Rectal smooth muscle tissue (tissue), 1 donor: ENCODE measurements at regions not wholly inside any gene's neighbourhood (a gene's known extent, or its start where the extent isn't known, plus 50 kb on each side); places are given as distances from the start of the nearest gene placed in this dataset.

Experiments
- H3K27ac ChIP-seq: one replicate; pipeline ENCODE4 v1.7.0; 2013; ENCODE audit warnings: low read depth, low read length, inconsistent platforms
- H3K27me3 ChIP-seq: one replicate; pipeline ENCODE4 v1.7.0; 2013; ENCODE audit warnings: low read length; ENCODE audit not compliant: control insufficient read depth, insufficient read depth
- H3K36me3 ChIP-seq: one replicate; pipeline ENCODE4 v1.7.0; 2013; ENCODE audit warnings: low read length; ENCODE audit not compliant: control insufficient read depth, insufficient read depth
- H3K4me1 ChIP-seq: one replicate; pipeline ENCODE4 v1.7.0; 2013; ENCODE audit warnings: low read length; ENCODE audit not compliant: control insufficient read depth, insufficient read depth
- H3K4me3 ChIP-seq: one replicate; pipeline ENCODE4 v1.7.0; 2013; ENCODE audit warnings: low read length
- H3K9ac ChIP-seq: one replicate; pipeline ENCODE4 v1.7.0; 2013; ENCODE audit warnings: low read length

- Histone ChIP-seq H3K27me3 (no peaks in the 10 kb centered on the region), H3K27ac (no peak overlapping the region), H3K9ac (no peak overlapping the region), H3K36me3 (no peaks in the 10 kb centered on the region), H3K4me1 (no peaks in the 10 kb centered on the region), H3K4me3 (no peak overlapping the region)
Measured at GRCh38 chr13:58620176-58620575, 988.6 kb downstream of the PCDH17 start.

GRCh38 chr13:58625703-58626389 lies 994.3 kb downstream of the PCDH17 start:
- no peaks in the 10 kb centered on the region for H3K4me1 ChIP-seq
- H3K27me3 ChIP-seq: no peaks in the 10 kb centered on the region
- H3K4me3 ChIP-seq: no peak overlapping the region
- no peaks in the 10 kb centered on the region for H3K36me3 ChIP-seq
- no peak overlapping the region for H3K9ac ChIP-seq
- no peak overlapping the region for H3K27ac ChIP-seq

GRCh38 chr13:58630794-58631193 lies 999.2 kb downstream of the PCDH17 start:
- no peaks in the 10 kb centered on the region for H3K4me1 ChIP-seq
- H3K27ac ChIP-seq: no peak overlapping the region
- no peak overlapping the region for H3K9ac ChIP-seq
- no peaks in the 10 kb centered on the region for H3K27me3 ChIP-seq
- no peaks in the 10 kb centered on the region for H3K36me3 ChIP-seq
- no peak overlapping the region for H3K4me3 ChIP-seq

- H3K4me3 ChIP-seq: no peak overlapping the region
- no peak overlapping the region for H3K9ac ChIP-seq
- no peaks in the 10 kb centered on the region for H3K36me3 ChIP-seq
- no peaks in the 10 kb centered on the region for H3K27me3 ChIP-seq
- no peaks in the 10 kb centered on the region for H3K4me1 ChIP-seq
- no peak overlapping the region for H3K27ac ChIP-seq
Measured at GRCh38 chr13:58633226-58633625, 1001.7 kb downstream of the PCDH17 start.

GRCh38 chr13:58655086-58655485 lies 1023.5 kb downstream of the PCDH17 start:
- no peak overlapping the region for H3K4me3 ChIP-seq
- H3K27me3 ChIP-seq: no peaks in the 10 kb centered on the region
- H3K9ac ChIP-seq: no peak overlapping the region
- H3K36me3 ChIP-seq: no peaks in the 10 kb centered on the region
- no peaks in the 10 kb centered on the region for H3K4me1 ChIP-seq
- H3K27ac ChIP-seq: no peak overlapping the region

- no peak overlapping the region for H3K27ac ChIP-seq
- H3K9ac ChIP-seq: no peak overlapping the region
- H3K4me1 ChIP-seq: no peaks in the 10 kb centered on the region
- H3K36me3 ChIP-seq: no peaks in the 10 kb centered on the region
- H3K27me3 ChIP-seq: no peaks in the 10 kb centered on the region
- no peak overlapping the region for H3K4me3 ChIP-seq
Measured at GRCh38 chr13:58660826-58661225, 1029.3 kb downstream of the PCDH17 start.

- Histone ChIP-seq H3K4me1 (no peaks in the 10 kb centered on the region), H3K4me3 (no peak overlapping the region), H3K9ac (no peak overlapping the region), H3K27ac (no peak overlapping the region), H3K27me3 (no peaks in the 10 kb centered on the region), H3K36me3 (no peaks in the 10 kb centered on the region)
Measured at GRCh38 chr13:58666331-58666730, 1034.8 kb downstream of the PCDH17 start.

GRCh38 chr13:58667096-58667495 lies 1035.6 kb downstream of the PCDH17 start:
- Histone ChIP-seq H3K4me1 (no peaks in the 10 kb centered on the region), H3K36me3 (no peaks in the 10 kb centered on the region), H3K9ac (no peak overlapping the region), H3K27ac (no peak overlapping the region), H3K4me3 (no peak overlapping the region), H3K27me3 (no peaks in the 10 kb centered on the region)

GRCh38 chr13:58680115-58680514 lies 1048.6 kb downstream of the PCDH17 start:
- no peaks in the 10 kb centered on the region for H3K4me1 ChIP-seq
- no peak overlapping the region for H3K27ac ChIP-seq
- H3K4me3 ChIP-seq: no peak overlapping the region
- no peaks in the 10 kb centered on the region for H3K36me3 ChIP-seq
- no peaks in the 10 kb centered on the region for H3K27me3 ChIP-seq
- no peak overlapping the region for H3K9ac ChIP-seq

- Histone ChIP-seq H3K27ac (no peak overlapping the region), H3K9ac (no peak overlapping the region), H3K4me3 (no peak overlapping the region), H3K36me3 (no peaks in the 10 kb centered on the region), H3K27me3 (no peaks in the 10 kb centered on the region), H3K4me1 (no peaks in the 10 kb centered on the region)
Measured at GRCh38 chr13:58682616-58683015, 1051.1 kb downstream of the PCDH17 start.

GRCh38 chr13:58687148-58687547 lies 1055.6 kb downstream of the PCDH17 start:
- H3K27me3 ChIP-seq: no peaks in the 10 kb centered on the region
- no peak overlapping the region for H3K27ac ChIP-seq
- no peaks in the 10 kb centered on the region for H3K4me1 ChIP-seq

GRCh38 chr13:58698531-58698930 lies 1067.0 kb downstream of the PCDH17 start:
- H3K27me3 ChIP-seq: no peaks in the 10 kb centered on the region
- no peak overlapping the region for H3K9ac ChIP-seq
- H3K36me3 ChIP-seq: no peaks in the 10 kb centered on the region
- H3K4me3 ChIP-seq: no peak overlapping the region
- no peak overlapping the region for H3K27ac ChIP-seq
- no peaks in the 10 kb centered on the region for H3K4me1 ChIP-seq

More at GRCh38 chr13:58687148-58687547, 1055.6 kb downstream of the PCDH17 start:
- Histone ChIP-seq H3K4me3 (no peak overlapping the region), H3K36me3 (no peaks in the 10 kb centered on the region), H3K9ac (no peak overlapping the region)

GRCh38 chr13:58704953-58705352 lies 1073.4 kb downstream of the PCDH17 start:
- H3K4me3 ChIP-seq: no peak overlapping the region
- no peak overlapping the region for H3K27ac ChIP-seq
- H3K4me1 ChIP-seq: no peaks in the 10 kb centered on the region
- no peaks in the 10 kb centered on the region for H3K36me3 ChIP-seq
- no peak overlapping the region for H3K9ac ChIP-seq
- no peaks in the 10 kb centered on the region for H3K27me3 ChIP-seq
